Spinal cord (tissue), 9 donors: ENCODE measurements at regions not wholly inside any gene's neighbourhood (a gene's known extent, or its start where the extent isn't known, plus 50 kb on each side); places are given as distances from the start of the nearest gene placed in this dataset.

Source experiments
- DNase-seq, 6 donors: peaks; one replicate each; pipeline versions ENCODE4 v3.0.0 to v3.0.0-alpha.2; 2013 to 2015; ENCODE audit warnings: low spot score in 6 of 6, low read depth in 4 of 6
- H3K27ac ChIP-seq: one replicate; pipeline ENCODE4 v1.5.1; 2013; ENCODE audit warnings: low read depth, low read length, control low read depth
- H3K27me3 ChIP-seq: one replicate; pipeline ENCODE4 v1.6.1; 2013; ENCODE audit warnings: low read length; ENCODE audit not compliant: control insufficient read depth, insufficient read depth
- H3K36me3 ChIP-seq: one replicate; pipeline ENCODE4 v1.6.1; 2013; ENCODE audit warnings: low read length; ENCODE audit not compliant: control insufficient read depth, insufficient read depth
- H3K4me1 ChIP-seq: one replicate; pipeline ENCODE4 v1.6.1; 2013; ENCODE audit warnings: low read length; ENCODE audit not compliant: control insufficient read depth, insufficient read depth
- H3K4me3 ChIP-seq: one replicate; pipeline ENCODE4 v1.5.1; 2013; ENCODE audit warnings: low read depth, low read length, control low read depth
- H3K9me3 ChIP-seq: one replicate; pipeline ENCODE4 v1.6.1; 2013; ENCODE audit warnings: low read length; ENCODE audit not compliant: control insufficient read depth, insufficient read depth
- WGBS: methylation state at CpG from one replicate; pipeline ENCODE4 v1.1.5; 2013; ENCODE audit warnings: missing lambda C conversion rate; ENCODE audit not compliant: insufficient coverage; 5-methylcytosine and 5-hydroxymethylcytosine counted together
- donor health status: healthy.

DNA sequence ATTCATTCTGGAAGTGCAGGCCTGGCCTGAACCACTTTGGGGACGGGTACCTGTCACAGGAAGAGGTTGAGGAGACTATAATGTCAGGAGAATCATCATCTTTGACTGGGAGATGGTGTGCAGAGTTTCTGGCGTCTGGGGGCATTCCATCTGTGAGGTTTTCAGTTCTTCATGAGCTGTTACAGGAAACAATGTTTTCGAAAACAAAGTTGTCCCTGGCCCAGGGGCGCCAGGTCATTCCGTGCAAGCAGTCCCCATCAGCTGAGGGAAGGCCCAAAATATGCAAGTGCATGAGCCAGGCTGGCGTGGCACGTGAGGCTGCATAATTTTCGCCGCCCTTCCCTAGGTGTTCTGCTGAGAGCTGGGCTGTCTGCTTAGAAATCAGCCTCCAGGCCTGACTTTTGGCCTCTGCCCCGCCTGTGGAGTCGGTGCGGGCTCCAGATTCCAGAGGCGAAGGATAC is 68.4 kb upstream of the ATP5PO start:
- no peak for DNase-seq
- no peak overlapping the region for H3K27ac ChIP-seq
- H3K4me1 ChIP-seq: no peaks in the 10 kb centered on the region
- WGBS: 90% methylated on average over 13 of the region's 13 CpGs
- H3K36me3 ChIP-seq: no peaks in the 10 kb centered on the region
- H3K9me3 ChIP-seq: no peaks in the 10 kb centered on the region
- no peak overlapping the region for H3K4me3 ChIP-seq
- H3K27me3 ChIP-seq: no peaks in the 10 kb centered on the region

DNA sequence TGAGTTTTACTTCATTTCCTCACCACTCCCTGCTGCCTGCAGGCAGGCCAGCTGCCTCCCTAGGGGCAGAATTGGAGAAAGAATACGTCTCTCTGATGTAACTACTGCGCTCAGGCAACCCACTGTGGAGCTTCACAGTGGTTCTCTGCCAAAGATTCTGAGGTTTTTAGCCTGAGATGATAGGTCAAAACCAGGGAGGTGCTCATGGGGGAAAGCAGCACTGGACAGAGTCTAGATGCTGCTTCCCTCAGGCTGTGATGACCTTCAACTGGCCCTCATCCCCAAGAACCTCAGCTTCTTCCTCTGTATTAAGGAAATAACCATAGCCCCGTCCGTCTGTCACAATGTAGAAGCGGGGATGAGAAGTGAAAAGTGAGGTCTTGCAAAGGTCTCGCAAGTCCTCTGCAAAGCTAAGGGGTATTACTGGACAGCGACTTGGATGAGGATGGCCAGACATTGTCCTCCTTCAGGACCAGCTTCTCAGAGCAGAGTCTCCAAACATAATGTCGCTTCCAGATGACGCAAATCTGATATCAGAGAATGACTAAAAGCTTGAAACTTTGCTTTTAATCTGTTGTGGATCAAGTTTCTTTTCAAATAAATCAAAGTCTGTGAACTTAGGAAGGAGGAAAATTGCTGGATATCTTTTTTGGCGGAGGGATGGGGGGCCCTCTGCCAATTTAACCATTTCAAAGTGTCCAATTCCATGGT is 65.9 kb upstream of the ATP5PO start:
- Histone ChIP-seq H3K9me3 (no peaks in the 10 kb centered on the region), H3K27ac (no peak overlapping the region), H3K36me3 (no peaks in the 10 kb centered on the region), H3K27me3 (no peaks in the 10 kb centered on the region), H3K4me3 (no peak overlapping the region), H3K4me1 (no peaks in the 10 kb centered on the region)
- no peak for DNase-seq
- WGBS: 94% methylated on average over 5 of the region's 10 CpGs

DNA sequence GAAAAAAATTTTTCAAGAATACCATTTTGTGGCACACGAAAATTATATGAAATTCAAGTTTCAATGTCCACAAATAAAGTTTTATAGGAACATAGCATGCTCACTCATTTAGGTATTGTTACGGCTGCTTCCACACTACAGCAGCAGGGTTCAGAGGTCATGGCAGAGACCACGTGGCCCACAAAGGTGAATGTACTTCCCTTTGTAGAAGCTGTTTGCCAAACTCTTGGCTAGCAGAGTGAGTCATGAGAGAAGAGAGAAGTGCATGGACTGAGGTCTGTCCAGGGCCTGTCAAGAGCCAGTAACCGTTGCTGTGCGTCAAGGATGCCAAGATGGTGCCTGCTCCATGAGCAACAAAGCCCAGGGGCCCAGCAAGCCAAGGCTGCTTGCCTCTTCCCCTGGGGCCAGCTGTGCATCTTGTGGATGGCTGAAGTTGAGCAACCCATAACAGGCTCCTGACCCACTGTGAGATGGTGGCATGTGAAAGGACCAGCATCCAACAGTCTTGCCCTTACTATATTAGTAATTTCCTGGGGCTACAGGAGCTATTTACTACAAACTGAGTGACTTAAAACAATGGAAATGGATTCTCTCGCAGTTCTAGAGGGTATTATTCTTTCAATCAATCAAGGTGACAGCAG is 64.8 kb upstream of the ATP5PO start:
- H3K4me3 ChIP-seq: no peak overlapping the region
- H3K27ac ChIP-seq: no peak overlapping the region
- no peaks in the 10 kb centered on the region for H3K9me3 ChIP-seq
- 84% methylated on average over 5 of the region's 6 CpGs for WGBS
- no peaks in the 10 kb centered on the region for H3K36me3 ChIP-seq
- H3K4me1 ChIP-seq: peaks cover 3% of the 10 kb centered on the region
- H3K27me3 ChIP-seq: no peaks in the 10 kb centered on the region
- DNase-seq: no peak

DNA sequence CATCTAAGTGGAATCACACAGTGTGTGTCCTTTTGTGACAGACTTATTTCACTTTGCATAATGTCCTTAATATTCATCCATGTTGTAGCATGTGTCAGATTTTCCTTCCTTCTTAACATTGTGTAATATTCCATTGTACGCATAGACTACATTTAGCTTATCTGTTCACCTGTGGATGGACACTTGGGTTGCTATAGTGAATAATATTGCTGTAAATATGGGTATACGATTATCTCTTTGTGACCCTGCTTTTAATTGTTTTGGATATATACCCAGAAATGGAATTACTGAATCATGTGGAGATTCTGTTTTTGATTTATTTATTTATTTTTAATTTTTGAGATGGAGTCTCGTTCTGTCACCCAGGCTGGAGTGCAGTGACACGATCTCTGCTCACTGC is 63.0 kb upstream of the ATP5PO start:
- Histone ChIP-seq H3K4me1 (peaks cover 3% of the 10 kb centered on the region), H3K4me3 (no peak overlapping the region), H3K27ac (no peak overlapping the region), H3K9me3 (no peaks in the 10 kb centered on the region), H3K27me3 (no peaks in the 10 kb centered on the region), H3K36me3 (no peaks in the 10 kb centered on the region)
- WGBS: 80% methylated on average over 1 of the region's 4 CpGs
- no peak for DNase-seq

DNA sequence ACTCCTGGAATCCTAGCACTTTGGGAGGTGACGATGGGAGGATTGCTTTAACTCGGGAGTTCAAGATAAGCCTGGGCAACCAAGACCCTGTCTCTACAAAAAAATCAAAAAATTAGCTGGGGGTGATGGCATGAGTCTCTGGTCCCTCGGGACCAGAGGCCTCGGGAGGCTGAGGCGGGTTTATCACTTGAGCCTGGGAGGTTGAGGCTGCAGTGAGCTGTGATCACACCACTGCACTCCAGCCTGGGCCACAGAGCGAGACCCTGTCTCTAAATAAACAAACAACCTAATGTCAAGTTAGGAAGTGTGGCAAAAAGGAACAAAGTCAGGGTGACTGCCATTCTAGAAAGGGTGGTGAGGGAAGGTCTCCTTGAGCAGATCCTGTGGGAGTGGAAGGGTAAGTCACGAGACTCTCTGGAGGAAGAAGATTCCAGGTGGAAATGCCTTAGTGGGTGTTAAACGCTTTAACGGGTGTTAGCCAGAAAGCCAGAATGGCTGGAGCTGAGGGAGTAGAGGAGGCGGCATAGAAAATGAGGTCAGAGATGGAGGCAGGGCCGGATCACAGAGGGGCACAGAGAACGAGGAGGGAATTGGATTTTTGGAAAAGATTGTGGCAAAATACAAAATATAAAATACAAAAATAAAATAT is 62.2 kb upstream of the ATP5PO start:
- Histone ChIP-seq H3K36me3 (no peaks in the 10 kb centered on the region), H3K27me3 (no peaks in the 10 kb centered on the region), H3K4me3 (no peak overlapping the region), H3K27ac (no peak overlapping the region), H3K4me1 (peaks cover 3% of the 10 kb centered on the region), H3K9me3 (no peaks in the 10 kb centered on the region)
- no peak for DNase-seq
- WGBS: 84% methylated on average over 5 of the region's 12 CpGs

DNA sequence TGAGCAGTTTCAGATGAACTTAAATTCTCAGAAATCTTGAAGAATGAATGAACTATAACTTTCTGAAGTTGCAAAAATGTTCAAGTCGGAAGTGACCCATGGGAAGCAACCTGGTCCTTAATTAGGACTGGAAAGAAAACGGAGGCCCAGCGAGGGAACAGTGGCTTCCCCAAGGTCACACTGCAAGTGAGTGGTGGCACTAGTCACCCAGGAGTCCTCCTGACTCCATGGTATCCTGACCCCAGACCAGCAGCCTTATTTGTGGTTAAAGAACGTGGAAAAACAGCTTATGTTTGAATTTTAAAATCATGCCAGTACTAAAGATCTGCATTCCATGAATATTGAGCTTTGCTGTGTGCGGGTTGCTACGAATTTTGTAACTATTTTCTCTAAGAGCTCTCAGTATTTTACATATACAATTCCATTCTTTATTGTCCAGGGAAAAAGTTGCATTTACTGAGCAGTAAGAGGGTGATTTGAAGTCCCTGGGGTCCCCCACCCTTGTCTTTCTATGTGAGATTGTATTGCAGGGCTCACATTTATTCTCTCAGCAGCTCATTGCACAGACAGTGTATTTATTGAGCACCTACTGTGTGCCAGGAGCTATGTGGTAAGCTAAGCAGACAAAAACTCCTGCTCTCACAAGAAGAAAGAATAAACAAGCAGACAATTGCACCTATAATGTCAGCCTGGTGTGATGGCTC is 61.6 kb upstream of the ATP5PO start:
- H3K27ac ChIP-seq: no peak overlapping the region
- no peak for DNase-seq
- H3K27me3 ChIP-seq: no peaks in the 10 kb centered on the region
- H3K9me3 ChIP-seq: no peaks in the 10 kb centered on the region
- H3K36me3 ChIP-seq: no peaks in the 10 kb centered on the region
- 51% methylated on average over 4 of the region's 6 CpGs for WGBS
- H3K4me3 ChIP-seq: no peak overlapping the region
- H3K4me1 ChIP-seq: peaks cover 3% of the 10 kb centered on the region

DNA sequence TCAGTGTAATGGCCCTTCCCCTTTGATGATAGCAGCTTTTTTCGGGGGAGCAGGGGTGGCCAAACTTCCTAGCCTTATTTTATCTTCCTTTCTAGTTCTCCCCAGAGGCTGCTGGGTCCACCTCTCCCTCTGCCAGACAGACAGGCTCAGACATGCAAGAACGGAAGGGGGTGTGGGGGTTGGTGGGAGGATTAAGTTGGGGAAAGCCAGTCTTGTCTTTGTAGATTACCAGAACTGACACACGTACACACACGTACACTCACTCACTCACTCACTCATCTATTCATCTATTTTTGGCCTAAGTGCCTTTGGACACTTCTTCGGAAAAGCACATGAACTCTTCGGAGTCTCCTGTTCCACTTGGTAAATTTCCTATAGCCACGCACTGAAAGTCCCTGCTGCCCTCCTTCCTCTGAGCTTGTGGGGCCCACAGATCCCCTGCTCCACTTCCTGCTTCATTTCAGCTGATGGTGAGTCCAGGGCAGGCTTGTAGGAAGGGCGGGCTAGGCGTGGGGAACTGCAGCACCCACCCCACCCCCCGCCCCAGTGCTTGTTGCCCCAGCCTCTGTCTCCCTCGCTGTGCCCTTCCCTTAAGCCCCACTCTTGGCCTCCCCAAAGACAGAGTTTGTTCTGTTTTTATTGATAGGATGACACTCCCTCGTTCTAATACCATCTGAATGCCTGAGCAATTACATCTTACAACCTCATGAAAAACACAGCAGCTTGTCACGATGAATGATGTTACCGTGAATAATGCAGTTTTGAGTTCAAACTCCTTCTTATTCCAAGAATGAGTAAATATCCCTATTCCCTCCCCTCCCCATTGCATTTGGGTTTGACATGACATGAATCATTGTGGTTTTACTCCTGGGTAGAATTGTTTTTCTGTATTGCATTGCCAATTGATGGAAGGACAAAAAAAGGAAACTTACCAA is 60.7 kb upstream of the ATP5PO start:
- no peak overlapping the region for H3K4me3 ChIP-seq
- H3K9me3 ChIP-seq: no peaks in the 10 kb centered on the region
- DNase-seq: peak in 1 of 6 donors; percentile 37
- WGBS: 37% methylated on average over 6 of the region's 14 CpGs
- H3K27me3 ChIP-seq: no peaks in the 10 kb centered on the region
- H3K4me1 ChIP-seq: peaks cover 3% of the 10 kb centered on the region
- H3K27ac ChIP-seq: no peak overlapping the region
- no peaks in the 10 kb centered on the region for H3K36me3 ChIP-seq

DNA sequence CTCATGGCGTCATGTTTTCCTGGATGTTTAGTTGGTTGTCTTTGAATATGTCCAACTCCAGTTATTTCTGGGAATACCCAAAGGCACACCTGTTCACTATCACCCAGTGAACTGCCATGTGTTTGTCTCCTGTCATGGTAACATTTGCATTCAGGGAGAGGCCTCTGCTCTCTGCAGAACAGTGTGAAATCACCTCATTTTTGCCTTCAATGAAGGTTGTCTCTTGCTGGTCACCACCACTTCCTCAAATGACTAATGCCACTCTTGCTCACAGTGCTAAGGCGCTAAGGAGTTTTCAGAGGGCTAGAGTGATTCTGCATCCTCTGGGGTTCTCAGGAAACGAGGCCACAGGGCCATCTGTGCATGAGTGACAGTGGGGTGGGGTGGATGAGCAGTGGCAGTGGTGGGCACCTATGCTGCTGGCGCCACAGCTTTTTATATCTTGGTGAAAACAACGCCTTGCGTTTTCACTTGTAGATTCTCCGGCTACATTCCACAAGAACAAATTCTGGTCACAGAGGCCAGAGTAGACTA is 60.0 kb upstream of the ATP5PO start:
- Histone ChIP-seq H3K4me1 (peaks cover 3% of the 10 kb centered on the region), H3K4me3 (no peak overlapping the region), H3K36me3 (no peaks in the 10 kb centered on the region), H3K9me3 (no peaks in the 10 kb centered on the region), H3K27ac (no peak overlapping the region), H3K27me3 (no peaks in the 10 kb centered on the region)
- DNase-seq: no peak
- 83% methylated on average over 4 of the region's 7 CpGs for WGBS
